Gastroesophageal sphincter (tissue), 3 donors: ENCODE measurements at regions not wholly inside any gene's neighbourhood (a gene's known extent, or its start where the extent isn't known, plus 50 kb on each side); places are given as distances from the start of the nearest gene placed in this dataset.

Experiments used
- CTCF ChIP-seq, 4 experiments: fragments of 200-600 bp in 2 of 4; fragments of 450-650 bp in 2 of 4; sonication (generic) in 1 of 4; IDR thresholded peaks; one replicate each; pipeline ENCODE4 v1.5.1; 2017 to 2019; ENCODE audit warnings: antibody characterized with exemption in 4 of 4, mild to moderate bottlenecking in 2 of 4, moderate library complexity in 2 of 4
- POLR2A ChIP-seq, 2 donors: fragments of 450-650 bp; IDR thresholded peaks; one replicate each; pipeline ENCODE4 v1.6.1; 2017; ENCODE audit warnings: antibody characterized with exemption in 2 of 2, mild to moderate bottlenecking in 2 of 2, moderate library complexity in 1 of 2

- TF ChIP-seq CTCF (IDR thresholded peaks at IDR 0.05) (no peak), POLR2A (IDR thresholded peaks at IDR 0.05) (no peak)
These were observed 204.3 kb upstream of the TBL1X start for GRCh38 chrX:9260603-9261002.
